Ishikawa (cell line): ENCODE measurements at regions not wholly inside any gene's neighbourhood (a gene's known extent, or its start where the extent isn't known, plus 50 kb on each side); places are given as distances from the start of the nearest gene placed in this dataset.

Source experiments
- CEBPB ChIP-seq: IDR thresholded peaks from 2 replicates; pipeline ENCODE4 v1.6.1; 2012
- CREB1 ChIP-seq: IDR thresholded peaks from 2 replicates; pipeline ENCODE4 v1.6.1; 2012; ENCODE audit warnings: low read depth
- EGR1 ChIP-seq: IDR thresholded peaks from 2 replicates; pipeline ENCODE4 v1.6.1; 2012
- EP300 ChIP-seq: IDR thresholded peaks from 2 replicates; pipeline ENCODE4 v1.6.1; 2012; ENCODE audit warnings: borderline replicate concordance
- FOXM1 ChIP-seq: IDR thresholded peaks from 2 replicates; pipeline ENCODE4 v1.6.1; 2012; ENCODE audit warnings: low read depth, borderline replicate concordance
- NFIC ChIP-seq: IDR thresholded peaks from 2 replicates; pipeline ENCODE4 v1.6.1; 2012
- RAD21 ChIP-seq: IDR thresholded peaks from 2 replicates; pipeline ENCODE4 v1.6.1; 2012; ENCODE audit warnings: low read depth
- REST ChIP-seq: IDR thresholded peaks from 2 replicates; pipeline ENCODE4 v1.6.1; 2012; ENCODE audit warnings: low read depth, mild to moderate bottlenecking
- TAF1 ChIP-seq: IDR thresholded peaks from 2 replicates; pipeline ENCODE4 v1.6.1; 2012; ENCODE audit warnings: low read depth, mild to moderate bottlenecking
- TCF12 ChIP-seq: IDR thresholded peaks from 2 replicates; pipeline ENCODE4 v1.6.1; 2012; ENCODE audit warnings: low read depth
- TEAD4 ChIP-seq: IDR thresholded peaks from 2 replicates; pipeline ENCODE4 v1.6.1; 2012
- YY1 ChIP-seq: IDR thresholded peaks from 2 replicates; pipeline ENCODE4 v1.6.1; 2012; ENCODE audit warnings: low read depth
- ZBTB7A ChIP-seq: IDR thresholded peaks from 2 replicates; pipeline ENCODE4 v1.6.1; 2012; ENCODE audit warnings: low read depth
- TF ChIP-seq, protein P1 (sequence below): IDR thresholded peaks from 2 replicates; pipeline ENCODE4 v1.6.1; 2012
- TF ChIP-seq, protein P2 (sequence below): IDR thresholded peaks from 2 replicates; pipeline ENCODE4 v1.6.1; 2012

DNA sequence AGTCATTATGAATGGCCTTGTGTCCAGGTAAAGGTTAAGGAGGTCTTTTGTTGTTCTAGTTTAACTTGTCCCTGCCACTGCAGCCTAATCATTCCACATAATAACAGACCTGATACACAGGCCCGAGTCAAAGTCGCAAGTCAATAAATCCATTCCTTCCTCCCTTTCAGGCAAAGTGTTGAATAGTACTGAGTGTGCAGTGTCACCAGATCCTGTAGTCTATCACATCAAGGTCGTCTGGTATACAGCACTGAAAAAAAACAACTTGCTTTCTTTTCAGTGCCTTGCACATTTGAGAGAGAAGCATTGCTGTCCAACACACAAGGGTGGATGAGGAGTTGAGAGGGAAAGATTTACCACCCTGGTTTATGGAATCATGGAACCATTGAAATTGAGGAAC lies 606.2 kb downstream of the BCL11A start:
- TF ChIP-seq TEAD4 (no peak), ZBTB7A (no peak), TAF1 (no peak), YY1 (no peak), EP300 (no peak), RAD21 (no peak), TCF12 (no peak)
- TF ChIP-seq, protein P1, sequence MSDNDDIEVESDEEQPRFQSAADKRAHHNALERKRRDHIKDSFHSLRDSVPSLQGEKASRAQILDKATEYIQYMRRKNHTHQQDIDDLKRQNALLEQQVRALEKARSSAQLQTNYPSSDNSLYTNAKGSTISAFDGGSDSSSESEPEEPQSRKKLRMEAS = no peak
- TF ChIP-seq, protein P2, sequence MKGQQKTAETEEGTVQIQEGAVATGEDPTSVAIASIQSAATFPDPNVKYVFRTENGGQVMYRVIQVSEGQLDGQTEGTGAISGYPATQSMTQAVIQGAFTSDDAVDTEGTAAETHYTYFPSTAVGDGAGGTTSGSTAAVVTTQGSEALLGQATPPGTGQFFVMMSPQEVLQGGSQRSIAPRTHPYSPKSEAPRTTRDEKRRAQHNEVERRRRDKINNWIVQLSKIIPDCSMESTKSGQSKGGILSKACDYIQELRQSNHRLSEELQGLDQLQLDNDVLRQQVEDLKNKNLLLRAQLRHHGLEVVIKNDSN = no peak

- no peak for TF ChIP-seq EP300
Measured at GRCh38 chr2:59939236-59939635, 614.2 kb downstream of the BCL11A start.

GRCh38 chr2:59938181-59938580 lies 615.3 kb downstream of the BCL11A start:
- TF ChIP-seq REST = no peak
- no peak for TF ChIP-seq FOXM1
- no peak for TF ChIP-seq NFIC

- TF ChIP-seq EP300 (no peak), EGR1 (no peak), CREB1 (no peak), RAD21 (no peak), FOXM1 (no peak), ZBTB7A (no peak), NFIC (no peak), TCF12 (no peak), TAF1 (no peak), CEBPB (no peak), REST (no peak), TEAD4 (no peak), YY1 (no peak)
- TF ChIP-seq, protein P2 = no peak
- TF ChIP-seq, protein P1 = no peak
Measured at GRCh38 chr2:59936048-59936447, 617.4 kb downstream of the BCL11A start.

- TF ChIP-seq, protein P1 = no peak
- TF ChIP-seq, protein P2 = no peak
- TF ChIP-seq CREB1 = no peak
- no peak for TF ChIP-seq TAF1
- no peak for TF ChIP-seq EP300
- TF ChIP-seq YY1 = no peak
- TF ChIP-seq FOXM1 = no peak
- no peak for TF ChIP-seq ZBTB7A
- TF ChIP-seq CEBPB = no peak
- no peak for TF ChIP-seq EGR1
- no peak for TF ChIP-seq RAD21
- TF ChIP-seq TEAD4 = no peak
- no peak for TF ChIP-seq REST
- TF ChIP-seq TCF12 = no peak
- TF ChIP-seq NFIC = no peak
Measured at GRCh38 chr2:59935005-59935404, 618.4 kb downstream of the BCL11A start.
